GM19025 (cell line): ENCODE measurements at regions not wholly inside any gene's neighbourhood (a gene's known extent, or its start where the extent isn't known, plus 50 kb on each side); places are given as distances from the start of the nearest gene placed in this dataset.
"Not testable (repeated sequence)": the region's sequence is repeated elsewhere in the genome, so short reads cannot be mapped to it uniquely, and the experiment has no call there.

Experiments
- ATAC-seq: cut with Tn5 transposase; IDR thresholded peaks from one replicate; pipeline ENCODE4 v1.9.1; 2021; ENCODE audit warnings: mild to moderate bottlenecking, low read depth, moderate library complexity; ENCODE audit not compliant: unreplicated experiment

DNA sequence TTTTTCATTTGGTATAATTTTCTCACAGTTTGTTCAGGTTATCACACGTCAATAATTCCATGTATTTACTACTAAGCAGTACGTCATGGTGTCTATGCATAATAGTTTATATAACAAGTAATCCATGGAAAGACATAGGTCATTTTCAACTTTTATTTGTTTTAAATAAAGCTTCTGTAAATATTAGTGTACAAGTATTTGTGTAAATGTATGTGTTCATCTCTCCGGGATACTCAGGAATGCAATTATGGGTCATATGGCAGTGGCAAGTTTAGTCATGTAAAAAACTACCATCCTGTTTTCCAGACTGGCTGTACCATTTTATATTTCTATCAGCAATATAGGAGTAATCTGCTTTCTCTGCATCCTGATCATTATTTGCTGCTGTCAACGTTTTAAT, 231.1 kb upstream of the ZNF804A start:
- no peak for ATAC-seq

DNA sequence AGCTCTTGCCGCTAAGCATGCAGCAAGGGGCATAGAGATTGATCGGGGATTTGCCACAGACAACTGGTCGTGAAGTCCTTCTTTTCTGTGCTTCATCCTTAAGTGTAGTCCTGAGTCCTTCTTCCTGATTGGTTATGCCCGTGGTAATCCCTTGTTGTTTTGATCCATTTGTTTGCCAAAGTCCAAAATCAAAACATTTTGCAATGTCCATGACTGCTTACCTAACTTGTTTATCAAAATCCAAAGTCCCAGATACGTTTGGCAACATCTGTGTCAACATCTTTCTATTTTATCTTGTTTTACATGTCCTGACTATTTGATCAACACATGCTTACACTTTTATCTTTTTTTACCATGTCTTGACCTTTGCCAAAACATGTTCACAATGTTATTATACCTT, 229.0 kb upstream of the ZNF804A start:
- no peak for ATAC-seq

DNA sequence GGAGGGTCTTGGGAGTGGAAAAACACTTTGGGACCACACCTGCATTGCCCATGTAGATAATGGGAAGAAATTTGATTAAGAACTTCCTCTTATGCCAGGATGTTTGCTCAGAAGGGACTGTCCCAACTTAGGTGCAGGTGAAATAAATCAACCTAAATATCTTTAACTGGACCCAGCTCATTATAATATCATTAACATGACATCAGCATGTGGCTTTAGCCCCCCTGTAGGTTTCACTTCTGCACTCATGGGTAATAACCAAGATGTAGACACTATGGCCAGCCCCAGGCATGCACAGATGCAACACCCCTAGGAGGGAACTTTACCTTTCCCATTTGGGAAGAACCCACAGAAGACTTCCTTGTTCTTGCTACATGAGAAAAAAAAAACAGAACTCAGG, 227.4 kb upstream of the ZNF804A start:
- ATAC-seq, result no peak

DNA sequence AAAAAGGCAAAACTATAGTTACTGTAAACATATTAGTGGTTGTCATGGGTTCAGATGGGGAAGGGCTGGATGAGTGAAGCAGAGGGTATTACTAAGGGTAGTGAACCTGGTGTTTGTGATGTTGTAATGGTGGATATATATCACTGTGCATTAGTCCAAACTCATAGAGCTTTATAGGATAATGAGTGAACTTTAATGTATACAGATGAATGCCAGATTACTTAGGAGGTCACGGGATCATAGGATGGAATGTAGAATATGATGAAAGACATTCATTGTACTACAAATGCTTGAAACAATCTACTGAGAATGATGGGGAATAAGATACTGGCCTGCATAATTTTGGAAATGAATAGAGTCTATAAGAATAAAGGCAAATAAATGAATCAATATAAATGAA, 226.7 kb upstream of the ZNF804A start:
- ATAC-seq, result no peak

DNA sequence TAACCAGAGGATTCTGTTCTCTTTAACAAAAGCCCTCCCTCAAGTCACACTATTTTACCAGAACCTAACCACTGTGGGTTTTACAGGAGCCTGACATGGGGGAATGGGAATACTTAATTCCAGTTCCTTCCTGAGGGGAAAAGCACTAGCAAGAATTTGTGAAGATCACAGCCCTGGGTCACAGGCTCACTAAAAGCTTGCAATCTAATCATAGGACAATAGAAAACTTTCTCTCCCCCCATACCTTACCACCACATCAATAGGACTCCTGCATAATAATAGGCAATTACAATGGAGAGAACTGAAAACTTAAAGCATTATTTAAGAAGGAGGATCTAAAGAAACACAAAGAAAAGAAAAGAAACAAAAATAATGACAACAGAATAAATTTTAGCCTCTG, 225.8 kb upstream of the ZNF804A start:
- ATAC-seq, result no peak

DNA sequence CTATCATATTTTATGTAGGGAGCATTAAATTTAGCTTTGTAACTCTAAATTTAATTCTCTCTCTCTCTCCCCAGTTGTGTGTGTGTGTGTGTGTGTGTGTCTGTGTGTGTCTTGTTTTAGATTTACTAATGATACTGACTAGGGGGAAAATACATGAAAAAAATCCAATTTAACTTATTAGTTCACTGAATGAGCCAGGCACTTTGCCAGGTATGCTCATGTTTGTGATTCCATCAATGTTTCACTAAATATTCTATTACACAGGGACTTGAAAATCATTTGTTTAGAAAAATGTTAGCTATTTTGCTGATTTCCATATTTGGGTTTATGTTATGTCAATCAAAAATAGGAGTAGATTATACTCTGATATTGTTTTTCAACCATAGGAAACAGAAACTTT, 203.7 kb upstream of the ZNF804A start:
- ATAC-seq, result no peak

DNA sequence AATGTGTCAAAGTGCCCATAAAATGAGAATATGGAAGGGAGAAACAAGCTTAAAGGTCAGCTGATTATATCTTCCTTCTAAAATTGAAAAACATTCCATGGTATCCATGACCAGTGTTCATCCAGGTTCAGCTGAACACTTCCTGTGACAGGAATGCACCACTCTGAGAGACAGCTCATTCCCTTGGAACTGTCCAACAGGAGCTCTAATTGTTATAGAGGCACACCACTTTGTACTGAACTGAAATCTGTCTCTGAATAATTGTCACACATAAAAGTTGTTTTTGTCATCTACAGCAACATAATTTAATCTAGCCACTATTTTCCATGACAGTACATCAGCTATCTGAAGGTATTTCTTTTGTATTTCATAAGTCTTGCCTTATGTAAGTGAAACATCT, 195.9 kb upstream of the ZNF804A start:
- no peak for ATAC-seq

DNA sequence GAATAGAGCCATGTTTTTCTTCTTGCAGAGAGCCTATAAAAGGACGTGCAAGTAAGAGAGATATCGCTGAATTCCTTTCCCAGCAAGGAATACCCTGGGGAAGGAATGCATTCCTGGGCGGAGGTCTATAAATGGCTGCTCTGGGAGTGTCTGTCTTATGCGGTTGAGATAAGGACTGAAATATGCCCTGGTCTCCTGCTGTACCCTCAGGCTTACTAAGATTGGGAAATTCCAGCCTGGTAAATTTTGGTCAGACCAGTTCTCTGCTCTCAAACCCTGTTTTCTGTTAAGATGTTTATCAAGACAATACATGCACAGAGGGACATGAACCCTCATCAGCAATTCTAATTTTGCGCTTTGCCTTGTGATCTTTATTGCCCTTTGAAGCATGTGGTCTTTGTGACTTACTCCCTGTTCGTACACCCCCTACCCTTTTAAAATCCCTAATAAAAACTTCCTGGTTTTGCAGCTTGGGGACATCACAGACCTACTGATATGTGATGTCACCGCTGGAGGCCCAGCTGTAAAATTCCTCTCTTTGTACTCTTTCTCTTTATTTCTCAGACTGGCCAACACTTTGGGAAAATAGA, 191.2 kb upstream of the ZNF804A start:
- not testable (repeated sequence) for ATAC-seq

DNA sequence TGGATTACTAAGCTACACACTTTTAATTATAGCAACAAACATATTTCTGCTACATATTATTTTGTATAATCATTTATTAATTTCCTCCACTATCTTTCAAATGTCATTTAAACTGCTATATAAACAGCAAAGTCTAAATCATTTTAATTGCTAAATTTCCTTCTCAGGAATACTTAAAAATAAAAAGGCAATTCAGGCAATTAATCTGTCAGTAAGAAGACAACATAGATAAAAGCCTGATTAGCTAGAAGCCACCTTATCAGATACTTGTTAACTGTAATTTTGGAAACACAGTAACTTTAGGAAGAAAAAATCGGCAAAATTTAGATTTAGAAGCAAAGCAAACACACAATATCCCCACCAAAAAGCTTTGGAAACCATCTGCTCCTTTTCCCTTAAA, 188.2 kb upstream of the ZNF804A start:
- ATAC-seq, result no peak

DNA sequence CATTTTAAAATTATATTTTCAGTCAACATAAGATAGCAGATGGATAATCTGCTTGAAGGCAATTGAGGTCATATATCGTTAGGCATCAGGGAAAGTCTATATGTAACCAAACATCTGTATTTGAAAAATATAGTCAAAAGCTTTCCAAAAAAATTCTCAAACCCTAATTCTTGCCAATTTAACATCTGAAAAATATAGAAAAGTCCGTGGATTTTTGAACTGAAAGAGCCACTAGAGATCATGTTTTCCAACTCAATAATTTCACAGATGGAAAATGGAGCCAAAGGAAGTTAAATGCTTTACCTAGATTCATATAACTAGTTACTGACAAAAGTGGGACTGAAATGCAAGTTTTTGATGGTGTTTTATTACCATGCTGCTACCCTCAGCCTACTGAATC, 185.1 kb upstream of the ZNF804A start:
- no peak for ATAC-seq

DNA sequence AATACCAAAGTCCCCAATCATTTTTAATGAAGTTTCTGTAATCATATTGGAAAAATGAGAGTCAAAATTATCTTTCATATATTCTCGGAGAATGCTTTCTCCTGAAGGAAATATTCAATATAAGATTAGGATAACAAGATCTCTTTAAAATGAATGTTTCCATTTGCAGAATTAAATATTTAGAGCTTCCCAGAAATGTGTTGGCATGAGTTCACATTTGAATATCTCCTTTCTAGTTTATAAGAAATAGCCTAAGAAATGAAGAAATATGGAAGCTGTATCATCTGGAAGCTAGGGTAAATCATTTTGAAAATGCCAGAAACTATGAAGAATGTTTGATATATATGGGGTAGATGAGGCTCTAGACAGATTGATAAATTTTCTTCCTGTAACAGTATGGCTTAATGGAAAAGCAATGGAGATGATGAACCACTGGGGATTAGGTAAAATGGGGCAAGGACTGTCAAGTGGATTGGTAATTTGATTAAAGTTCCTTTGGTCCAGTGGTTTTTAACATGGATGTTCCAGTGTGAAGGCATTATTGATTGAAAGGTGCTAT, 184.6 kb upstream of the ZNF804A start:
- ATAC-seq, result no peak

DNA sequence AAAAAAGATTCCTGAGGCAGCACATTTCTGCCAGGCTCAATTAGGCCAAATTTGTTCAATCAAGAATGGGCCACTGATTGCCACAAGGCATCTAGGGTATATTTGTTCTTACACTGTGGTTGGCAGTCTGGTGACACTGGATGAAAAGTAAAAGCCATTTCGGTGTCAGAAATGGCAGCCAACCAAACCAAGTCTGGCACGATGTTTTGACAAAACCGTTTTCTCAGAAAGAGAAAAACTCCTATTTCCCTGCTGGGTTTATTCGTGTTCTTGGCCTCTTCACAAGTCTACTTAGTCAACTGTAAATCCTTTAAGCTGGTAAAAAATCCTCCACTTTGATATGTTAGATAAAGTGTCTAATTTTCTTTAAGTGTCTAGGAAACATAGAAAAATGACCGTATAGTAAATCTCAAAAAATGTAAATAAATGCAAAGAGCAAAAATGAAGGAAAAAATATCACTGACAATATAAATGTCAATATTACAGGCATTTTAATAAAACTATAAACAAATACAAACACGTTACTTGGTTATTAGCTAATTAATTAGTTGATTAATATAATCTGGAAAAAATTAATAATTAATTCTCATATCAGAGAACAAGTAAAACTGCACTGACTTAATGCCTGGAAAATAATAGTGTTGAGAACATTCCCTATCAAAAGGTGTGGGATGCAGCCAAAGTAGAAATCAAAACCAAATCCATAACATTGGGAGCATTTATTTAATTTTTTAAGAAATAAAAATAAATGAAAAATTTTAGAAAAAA, 182.0 kb upstream of the ZNF804A start:
- ATAC-seq, result no peak

DNA sequence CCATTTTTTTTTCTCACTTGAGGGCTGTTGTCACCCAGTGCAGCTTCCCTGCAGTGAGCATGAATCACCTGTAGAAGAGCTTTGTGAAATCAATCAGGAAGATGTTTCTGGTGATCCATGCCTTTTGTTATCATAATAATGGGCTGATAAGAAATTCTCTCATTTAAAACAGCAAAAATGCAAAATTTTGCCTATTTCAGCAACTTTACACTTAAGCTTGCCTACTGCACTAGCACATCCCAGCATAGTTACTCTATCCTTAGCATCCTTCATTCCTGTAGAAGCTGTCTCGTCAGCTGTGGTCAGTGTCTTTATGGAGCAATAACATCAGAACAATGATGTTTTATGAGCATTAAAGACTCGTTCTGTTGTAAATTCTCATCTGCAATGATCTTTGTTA, 178.6 kb upstream of the ZNF804A start:
- ATAC-seq, result no peak

DNA sequence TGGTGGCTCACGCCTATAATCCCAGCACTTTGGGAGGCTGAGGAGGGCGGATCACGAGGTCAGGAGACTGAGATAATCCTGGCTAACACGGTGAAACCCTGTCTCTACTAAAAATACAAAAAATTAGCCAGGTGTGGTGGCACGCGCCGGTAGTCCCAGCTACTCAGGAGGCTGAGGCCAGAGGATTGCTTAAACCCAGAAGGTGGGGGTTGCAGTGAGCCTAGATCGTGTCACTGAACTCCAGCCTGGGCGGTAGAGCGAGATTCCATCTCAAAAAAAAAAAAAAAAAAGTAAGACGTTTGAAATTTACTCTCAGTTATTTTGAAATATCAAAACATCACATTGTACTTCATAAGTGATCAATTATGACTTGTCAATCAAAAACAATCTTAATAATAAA, 176.9 kb upstream of the ZNF804A start:
- not testable (repeated sequence) for ATAC-seq

DNA sequence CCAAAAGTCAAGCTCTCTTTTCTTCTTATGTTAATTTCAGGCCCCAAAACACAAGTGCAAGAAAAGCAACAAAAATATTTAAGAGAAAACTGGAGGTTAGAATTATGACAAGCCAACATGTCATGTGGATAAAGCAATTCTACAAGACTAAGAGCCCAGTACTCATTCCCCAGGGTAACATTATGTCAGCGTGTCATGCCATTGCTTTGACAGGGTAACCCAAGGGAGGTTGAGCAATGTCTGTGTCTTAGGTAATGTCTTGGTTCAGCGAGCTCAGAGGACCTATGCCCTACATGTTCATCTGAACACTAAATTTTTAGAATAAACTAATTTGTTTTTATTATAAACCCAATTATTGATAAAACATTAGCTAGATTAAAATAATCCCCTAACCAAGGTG, 173.2 kb upstream of the ZNF804A start:
- ATAC-seq, result no peak

DNA sequence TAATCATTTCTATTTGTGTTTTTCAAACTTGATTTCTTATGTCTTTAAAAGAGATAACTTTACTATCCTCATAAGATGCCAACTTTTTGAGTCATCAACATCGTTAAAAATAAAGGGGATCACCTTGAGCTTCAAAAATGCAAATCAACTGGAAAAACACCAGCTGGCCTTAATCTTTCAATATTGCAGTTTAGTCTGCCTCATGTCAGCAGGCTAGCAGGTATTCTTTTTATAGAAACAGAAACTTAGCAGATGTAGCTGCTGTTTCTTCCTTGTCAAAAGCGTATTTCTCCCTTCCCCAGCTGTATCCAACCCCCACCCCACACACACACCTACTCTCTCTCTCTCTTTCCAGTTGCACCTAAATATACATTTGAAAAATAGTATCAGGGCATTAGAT, 154.1 kb upstream of the ZNF804A start:
- ATAC-seq, result peak; percentile 98

DNA sequence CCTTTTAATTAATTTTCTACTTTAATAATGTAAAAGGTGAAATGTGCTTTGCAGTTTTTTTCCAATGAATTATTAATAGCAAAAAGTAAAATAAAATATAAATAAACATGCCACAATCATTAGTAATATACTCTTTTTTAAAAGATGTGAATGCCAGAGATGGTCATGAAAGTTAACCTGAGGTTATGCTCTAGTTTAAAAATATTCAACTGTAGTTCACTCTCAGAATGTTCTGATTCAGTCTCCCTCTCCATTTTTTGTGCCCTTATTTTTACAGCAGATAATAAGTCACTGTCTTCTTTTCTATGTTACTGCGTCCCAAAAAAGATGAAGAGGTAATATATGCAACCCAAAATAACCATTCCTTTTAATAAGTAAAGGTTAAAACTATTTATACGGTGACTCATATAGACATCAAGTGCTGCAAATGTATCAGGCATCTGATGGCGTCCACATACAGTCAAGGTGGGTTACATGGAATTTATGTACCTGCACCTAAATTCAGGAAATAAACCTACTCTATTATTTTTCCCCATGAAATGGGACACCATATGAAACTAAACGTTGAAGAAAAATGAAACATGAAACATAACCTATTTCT, 153.6 kb upstream of the ZNF804A start:
- peak; percentile 27 for ATAC-seq

DNA sequence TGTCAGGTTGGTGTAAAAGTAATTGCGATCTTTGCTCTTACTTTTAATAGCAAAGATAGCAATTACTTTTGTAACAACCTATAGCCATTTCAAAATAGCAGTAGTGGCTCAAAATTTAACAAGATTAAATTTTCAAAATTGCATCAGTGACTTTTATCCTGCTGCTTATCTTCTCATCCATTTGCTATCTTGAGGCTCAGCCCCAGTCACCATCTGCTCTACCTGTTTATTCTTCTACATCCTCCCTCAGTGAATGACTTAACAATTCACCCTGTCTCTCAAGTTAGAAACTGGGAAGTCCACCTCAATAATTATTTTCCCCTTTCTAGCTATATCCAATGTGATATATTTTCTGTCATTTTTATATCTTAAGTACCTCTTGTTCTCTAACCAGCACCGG, 148.6 kb upstream of the ZNF804A start:
- no peak for ATAC-seq

DNA sequence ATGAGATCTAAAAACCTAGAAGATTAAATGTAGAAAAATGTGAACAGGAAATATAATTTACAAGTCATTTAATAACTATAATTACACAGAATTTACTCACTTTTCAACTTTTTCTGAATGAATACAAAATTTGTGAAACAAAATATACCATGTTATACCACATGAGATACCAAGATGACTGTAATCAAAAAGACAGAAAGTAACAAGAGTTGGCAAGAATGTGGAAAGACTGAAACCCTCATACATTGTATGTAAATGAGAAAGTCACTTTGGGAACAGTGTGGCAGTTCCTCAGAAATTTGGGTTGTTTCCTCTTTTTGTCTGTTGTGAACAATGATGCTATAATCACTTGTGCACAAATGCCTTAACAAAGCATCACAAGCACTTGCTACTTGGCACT, 145.4 kb upstream of the ZNF804A start:
- ATAC-seq, result no peak

DNA sequence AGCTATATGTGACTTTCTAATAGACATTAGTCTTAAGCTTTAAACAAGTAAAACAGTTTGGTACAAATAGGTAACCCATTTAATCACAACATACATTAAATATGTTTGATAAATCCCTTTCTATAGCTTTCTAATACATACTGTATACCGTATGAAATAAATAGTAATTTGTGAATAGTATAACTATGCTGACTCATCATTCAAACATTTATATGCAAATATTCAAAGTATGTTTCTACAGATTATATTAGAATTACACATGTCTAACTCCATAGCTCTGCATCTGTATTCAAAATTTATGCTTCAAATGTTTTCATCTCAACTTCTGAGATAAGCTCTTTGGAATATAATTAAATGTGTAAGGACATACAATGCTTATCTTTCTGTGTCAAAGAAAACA, 142.7 kb upstream of the ZNF804A start:
- no peak for ATAC-seq

DNA sequence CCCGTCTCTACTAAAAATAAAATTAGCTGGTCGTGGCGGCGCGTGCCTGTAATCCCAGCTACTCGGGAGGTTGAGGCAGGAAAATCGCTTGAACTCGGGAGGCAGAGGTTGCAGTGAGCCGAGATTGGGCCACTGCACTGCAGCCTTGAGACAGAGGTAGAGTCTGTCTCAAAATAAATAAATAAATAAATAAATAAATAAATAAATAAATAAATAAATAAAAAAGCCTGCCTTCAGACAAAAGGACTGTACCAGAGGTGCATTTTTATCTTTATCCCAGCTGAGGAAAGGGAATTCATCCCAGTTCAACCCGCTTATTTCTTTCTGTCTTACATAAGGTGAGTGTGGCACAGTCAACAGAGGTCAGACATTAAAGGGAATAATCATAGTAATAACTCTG, 141.6 kb upstream of the ZNF804A start:
- not testable (repeated sequence) for ATAC-seq
